NCI-H2171 treated with DMSO at 0.1 percent for 48 hours (cell line): ENCODE measurements at regions not wholly inside any gene's neighbourhood (a gene's known extent, or its start where the extent isn't known, plus 50 kb on each side); places are given as distances from the start of the nearest gene placed in this dataset.
"Not testable (repeated sequence)": the region's sequence is repeated elsewhere in the genome, so short reads cannot be mapped to it uniquely, and the experiment has no call there.

Experiments used
- DNase-seq: peaks from one replicate; lab custom pipeline; 2025; lab: John Stamatoyannopoulos, UW

- DNase-seq = no peak
Observed at GRCh38 chr13:81664872-81665271, 1323.9 kb upstream of the SPRY2 start.

GRCh38 chr13:81659984-81660383, 1319.1 kb upstream of the SPRY2 start:
- no peak for DNase-seq

DNA sequence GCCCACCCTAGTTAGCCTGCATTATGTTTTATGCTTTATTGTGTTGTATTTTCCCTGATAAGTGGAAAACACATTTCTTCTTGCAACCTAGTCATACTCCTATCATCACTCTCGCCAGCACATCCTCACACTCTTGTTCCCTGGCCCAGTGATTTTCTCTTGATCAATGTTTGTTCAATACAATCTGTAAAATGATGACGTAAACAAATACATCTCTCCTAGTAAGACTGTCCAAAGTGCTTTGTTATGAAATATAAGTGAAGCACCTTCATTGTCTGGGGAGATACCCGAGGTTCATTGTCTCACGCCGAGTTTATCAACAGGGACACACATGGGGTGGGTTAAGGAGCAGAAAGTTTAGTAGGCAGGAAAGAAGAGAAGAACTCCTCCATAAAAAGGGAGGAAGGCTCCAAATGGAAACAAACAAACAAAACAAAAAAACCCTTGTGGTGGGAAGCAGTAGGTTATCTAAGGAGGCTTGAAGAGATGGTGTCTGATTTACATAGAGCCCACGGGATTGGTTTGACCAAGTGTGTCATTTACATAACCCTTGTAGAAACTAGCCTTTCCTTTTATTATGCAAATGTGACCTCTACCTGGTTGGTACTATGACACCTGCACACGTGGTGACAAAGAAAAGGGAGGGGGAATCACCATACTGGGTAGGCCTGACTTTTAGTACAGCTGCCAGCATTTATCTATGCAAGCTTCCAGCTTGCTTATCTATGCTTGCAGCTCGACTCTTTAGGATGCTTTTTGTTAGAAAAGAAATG, 1317.9 kb upstream of the SPRY2 start:
- DNase-seq = no peak

- DNase-seq = no peak
Observed at GRCh38 chr13:81639984-81640582, 1299.2 kb upstream of the SPRY2 start.

- no peak for DNase-seq
Observed at GRCh38 chr13:81637457-81637856, 1296.5 kb upstream of the SPRY2 start.

- DNase-seq = no peak
Observed at GRCh38 chr13:81636120-81636519, 1295.2 kb upstream of the SPRY2 start.

DNA sequence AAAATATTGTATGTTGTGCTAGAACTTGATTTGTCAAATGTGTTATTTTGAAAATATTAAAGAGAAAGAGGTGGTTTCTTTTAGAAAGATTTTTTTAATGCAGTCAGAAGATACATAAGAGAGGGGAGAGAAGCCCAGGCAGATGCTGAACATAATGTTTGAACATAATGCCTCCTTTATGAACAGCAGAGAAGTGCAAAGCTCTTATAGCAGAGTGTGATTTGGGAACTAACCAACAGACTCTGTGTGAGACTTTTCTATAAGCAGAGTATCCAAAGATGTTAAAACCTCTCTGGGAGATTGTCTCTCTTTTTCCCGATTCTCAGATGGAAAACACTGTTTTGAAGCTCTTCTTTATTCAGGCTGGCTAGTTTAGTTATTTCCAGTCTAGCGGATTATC, 1274.1 kb upstream of the SPRY2 start:
- no peak for DNase-seq

DNA sequence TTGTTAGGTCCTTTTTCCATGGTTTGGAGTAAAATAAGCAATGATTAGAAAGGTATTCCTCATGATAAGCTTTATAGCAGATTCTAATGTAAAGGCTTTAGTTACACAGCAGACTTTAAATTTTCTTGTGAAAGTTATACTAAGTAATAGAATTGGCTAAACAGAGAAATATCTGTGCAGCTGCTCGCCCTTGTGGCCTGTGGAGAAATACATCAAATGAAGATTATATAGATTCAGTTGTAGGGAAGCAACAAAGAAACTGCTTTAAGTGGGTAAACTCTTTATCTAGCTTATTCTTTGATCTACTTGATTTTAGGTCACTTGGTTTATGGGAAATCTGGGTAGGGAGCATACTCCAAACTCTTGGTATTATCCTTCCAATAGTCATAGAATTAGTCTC, 1269.7 kb upstream of the SPRY2 start:
- DNase-seq = no peak

DNA sequence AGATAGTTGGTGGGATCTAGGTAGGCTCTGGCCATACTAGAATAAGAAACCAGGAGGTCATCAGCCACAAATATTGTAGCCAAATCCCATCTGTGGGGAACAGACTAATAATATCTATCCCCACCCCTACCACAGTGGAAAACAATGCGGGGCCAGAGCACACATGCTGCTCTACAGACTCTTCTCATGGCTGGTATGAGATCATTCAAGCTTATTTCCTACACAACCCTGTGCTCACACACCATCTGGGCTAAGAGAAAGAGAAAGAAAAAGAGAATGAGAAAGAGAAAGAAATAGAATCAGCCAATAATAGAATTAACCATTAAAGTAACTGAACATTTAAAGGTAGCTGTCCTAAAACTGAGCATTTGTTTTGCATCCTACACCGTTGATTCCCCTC, 1268.4 kb upstream of the SPRY2 start:
- DNase-seq = no peak

DNA sequence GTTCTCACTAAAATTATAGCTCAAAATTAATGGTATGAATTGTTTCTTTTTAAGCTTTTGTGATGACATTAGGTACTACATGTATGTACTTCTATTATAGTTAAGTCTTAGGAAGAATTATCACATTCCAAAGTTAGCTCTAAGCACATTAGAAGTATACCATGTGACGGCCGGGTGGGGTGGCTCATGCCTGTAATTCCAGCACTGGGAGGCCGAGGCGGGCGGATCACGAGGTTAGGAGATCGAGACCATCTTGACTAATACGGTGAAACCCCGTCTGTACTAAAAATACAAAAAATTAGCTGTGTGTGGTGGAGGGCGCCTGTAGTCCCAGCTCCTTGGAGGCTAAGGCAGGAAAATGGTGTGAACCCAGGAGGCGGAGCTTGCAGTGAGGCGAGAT, 1265.1 kb upstream of the SPRY2 start:
- no peak for DNase-seq

GRCh38 chr13:81602241-81602640, 1261.3 kb upstream of the SPRY2 start:
- DNase-seq = no peak

DNA sequence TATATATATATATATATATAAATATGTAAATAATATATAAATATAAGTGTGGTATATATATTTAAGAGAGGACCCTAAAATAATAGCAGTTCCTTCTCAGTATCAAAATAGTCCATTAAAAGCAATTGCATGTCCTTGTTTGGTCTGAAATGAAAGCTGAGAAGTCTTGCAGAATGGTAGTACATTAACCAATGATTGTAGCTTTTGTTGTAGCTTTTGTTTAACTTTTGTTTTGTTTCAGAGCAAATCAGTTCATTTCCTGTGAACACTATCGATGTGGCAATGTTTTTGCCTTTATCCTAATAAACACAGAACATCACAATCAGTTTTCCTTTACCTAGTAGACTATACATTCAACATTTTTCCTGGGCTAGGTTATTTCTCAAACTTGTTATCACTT, 1256.2 kb upstream of the SPRY2 start:
- DNase-seq = no peak

- no peak for DNase-seq
Observed at GRCh38 chr13:81596224-81596753, 1255.4 kb upstream of the SPRY2 start.

DNA sequence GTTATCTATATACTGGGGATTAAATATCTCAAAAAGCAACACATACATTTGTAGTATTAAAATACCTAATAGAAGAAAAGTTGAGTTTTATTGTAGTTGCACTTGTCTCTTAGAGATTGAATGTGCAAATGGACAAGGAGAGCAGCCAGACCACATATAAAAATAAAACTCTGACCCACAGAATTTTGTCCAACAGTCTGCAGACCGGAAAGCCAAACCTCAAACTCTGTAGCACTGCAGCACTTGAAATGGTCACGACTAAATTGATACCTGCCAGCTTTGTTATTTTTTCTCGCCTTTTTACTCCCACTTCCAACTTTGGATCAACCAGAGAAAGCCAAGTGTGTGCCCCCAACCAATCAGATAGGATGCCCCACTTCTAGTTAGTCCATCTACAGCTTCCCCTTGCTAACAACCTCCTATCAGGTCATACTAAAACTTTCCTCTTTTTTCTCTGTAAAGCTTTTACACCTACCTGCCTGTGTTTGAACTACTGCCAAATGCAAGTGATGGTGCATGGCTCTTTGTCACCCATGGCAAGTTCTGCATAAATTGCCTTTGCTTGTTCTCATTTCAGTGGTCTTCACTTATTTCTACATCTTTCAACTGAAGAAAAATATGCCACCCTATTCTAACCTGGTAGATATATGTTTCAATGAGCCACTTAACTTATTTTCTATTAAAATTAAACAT, 1250.7 kb upstream of the SPRY2 start:
- DNase-seq = no peak

DNA sequence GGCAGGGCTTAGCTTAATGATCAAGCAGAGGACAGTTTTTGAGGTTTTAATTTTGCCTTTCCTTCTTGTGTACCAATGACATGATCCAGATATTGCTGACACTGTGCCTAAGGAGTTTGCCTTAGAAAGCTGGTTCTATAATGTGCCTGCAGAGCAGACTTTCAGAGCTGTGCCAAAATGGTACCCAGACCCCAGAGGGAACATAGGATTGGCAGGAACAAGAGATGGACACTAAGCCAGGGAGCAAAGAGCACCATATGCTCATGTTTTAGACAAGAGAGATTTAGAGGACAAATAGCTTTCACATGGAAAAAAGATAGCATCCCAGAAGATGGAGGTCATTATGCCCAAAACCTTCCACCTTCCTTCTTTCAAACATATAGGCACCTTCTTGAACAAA, 1241.5 kb upstream of the SPRY2 start:
- DNase-seq = no peak

DNA sequence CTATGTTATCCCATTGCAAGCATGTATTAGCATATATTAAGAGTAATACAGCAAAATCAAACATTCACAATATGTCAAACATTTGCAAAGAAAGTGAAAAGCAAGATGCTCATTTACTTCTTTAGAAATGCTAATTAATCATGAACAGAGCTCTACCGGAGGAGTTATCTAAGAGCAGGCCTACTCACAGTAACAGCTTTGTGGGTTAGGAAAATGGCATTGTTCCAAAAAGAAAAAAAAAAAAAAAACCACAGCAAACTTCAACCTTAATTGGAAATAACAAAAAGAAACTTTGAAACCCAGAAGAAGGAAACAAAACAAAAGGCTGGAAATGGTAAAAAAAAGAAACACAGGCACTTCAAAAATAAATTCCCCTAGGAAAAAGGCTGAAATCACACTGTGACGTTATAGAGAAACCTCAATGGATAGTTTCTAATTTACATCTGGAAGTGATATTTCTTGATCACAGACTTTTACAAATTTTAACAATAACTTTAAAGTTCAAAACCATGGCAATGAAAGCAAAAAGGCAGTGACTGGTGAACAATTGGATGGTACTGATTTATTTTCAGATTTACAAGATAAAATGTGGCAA, 1236.8 kb upstream of the SPRY2 start:
- DNase-seq = no peak

DNA sequence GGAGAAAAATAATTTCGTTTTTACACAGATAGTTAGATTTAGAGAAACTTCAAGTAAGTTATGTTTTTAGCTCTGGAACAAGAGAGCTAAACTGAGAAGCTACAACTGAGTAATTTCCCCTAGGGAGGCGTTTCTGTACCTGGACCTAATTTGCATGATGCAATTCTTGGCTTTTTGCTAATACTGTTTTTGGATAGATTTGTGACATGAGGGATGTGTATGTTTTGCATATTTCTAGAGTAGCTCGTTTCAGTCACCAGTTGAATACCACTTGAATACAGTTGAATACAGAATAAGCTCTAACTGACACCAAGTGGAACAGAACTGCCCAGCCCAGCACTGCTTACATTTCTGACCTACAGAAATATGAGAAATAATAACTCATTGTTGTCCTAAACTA, 1227.9 kb upstream of the SPRY2 start:
- no peak for DNase-seq

- no peak for DNase-seq
Observed at GRCh38 chr13:81565849-81566248, 1224.9 kb upstream of the SPRY2 start.

DNA sequence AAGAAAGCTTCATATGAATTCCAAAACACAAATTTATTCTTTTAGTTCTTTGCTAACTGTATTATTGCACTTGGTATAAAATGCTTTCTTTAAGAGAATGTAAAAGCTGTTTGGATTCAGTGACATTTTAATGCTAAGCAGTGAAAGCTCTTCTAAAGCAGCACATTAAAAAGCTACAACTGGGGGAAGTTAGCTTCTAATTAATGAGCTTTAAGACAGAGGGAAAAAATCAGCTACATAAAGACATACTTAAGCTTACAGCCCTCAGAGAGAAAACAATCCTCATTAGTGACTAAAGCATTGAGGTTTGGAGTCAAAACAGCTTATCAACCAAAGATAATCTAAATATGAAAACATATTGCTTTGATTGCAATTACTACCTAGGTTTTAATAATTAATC, 1222.2 kb upstream of the SPRY2 start:
- DNase-seq = no peak

DNA sequence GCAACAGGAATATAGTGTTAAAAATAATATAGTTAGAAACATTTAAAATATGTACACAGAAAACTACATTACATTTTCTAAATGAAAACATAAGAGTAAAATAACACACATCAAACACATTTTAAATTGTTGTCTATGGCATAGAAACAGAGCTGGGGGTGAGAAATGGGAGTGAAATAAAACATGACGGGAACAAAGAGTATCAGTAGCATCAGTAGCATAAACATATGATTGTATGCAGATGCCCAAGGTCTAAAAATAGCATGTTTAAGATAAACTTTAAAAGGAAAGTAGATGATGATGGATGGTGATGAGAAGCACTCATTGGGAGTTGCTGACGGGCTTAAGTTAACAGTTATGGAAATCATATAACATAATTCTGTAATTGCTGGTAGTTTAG, 1221.7 kb upstream of the SPRY2 start:
- no peak for DNase-seq

GRCh38 chr13:81551036-81551435, 1210.1 kb upstream of the SPRY2 start:
- DNase-seq = no peak

DNA sequence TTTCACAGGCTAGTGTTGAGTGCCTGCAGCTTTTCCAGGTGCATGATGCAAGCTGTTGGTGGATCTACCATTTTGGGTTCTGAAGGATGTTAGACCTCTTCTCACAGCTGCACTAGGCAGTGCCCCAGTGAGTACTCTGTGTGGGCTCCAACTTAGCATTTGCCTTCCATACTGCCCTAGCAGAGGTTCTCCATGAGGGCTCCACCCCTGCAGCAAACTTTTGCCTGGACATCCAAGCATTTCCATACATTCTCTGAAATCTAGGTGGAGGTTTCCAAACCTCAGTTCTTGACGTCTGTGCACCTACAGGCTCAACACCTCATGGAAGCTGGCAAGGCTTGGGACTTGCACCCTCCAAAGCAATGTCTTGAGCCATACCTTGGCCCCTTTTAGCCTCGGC, 1205.4 kb upstream of the SPRY2 start:
- not testable (repeated sequence) for DNase-seq

DNA sequence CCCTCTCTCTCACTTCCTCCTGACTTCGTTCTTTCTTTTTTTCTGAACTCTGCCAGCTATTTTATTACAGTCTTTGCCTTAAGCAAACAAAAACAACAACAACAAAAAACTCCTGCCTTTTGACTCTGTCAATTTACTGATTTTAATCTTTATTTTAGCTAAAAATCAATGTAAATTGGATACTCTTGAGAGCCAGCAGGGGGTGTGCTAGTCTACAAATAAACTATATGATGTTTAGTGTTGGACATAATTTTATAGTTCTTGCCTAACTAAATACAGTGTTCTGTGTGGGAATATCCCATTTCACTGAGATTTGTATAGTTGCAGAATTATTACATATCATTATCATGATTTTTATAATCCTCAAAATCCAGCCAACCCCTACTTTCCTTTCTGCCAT, 1199.9 kb upstream of the SPRY2 start:
- DNase-seq = no peak
